WTC11 (cell line): ENCODE measurements at regions not wholly inside any gene's neighbourhood (a gene's known extent, or its start where the extent isn't known, plus 50 kb on each side); places are given as distances from the start of the nearest gene placed in this dataset.
"Not testable (repeated sequence)": the region's sequence is repeated elsewhere in the genome, so short reads cannot be mapped to it uniquely, and the experiment has no call there.

Source experiments
- ATAC-seq: fragments of 200-7000 bp; cut with Tn5 transposase; 2 replicates; pipeline ENCODE4 v1.10.0; 2021; ENCODE audit warnings: mild to moderate bottlenecking, moderate library complexity
- CTCF ChIA-PET: fragments of 300-600 bp; sonication (Branson Sonifier 250); formaldehyde crosslinking; loops from one replicate; lab custom pipeline; 2021; ENCODE audit warnings: antibody characterized with exemption; lab: Charles Lee
- POLR2A ChIA-PET: fragments of 350-600 bp; sonication (Branson Sonifier 250); formaldehyde crosslinking; loops from one replicate; lab custom pipeline; 2021; ENCODE audit warnings: antibody characterized with exemption; lab: Charles Lee
- DNase-seq: peaks from one replicate; pipeline ENCODE4 v3.0.0; 2021; ENCODE audit warnings: low spot score
- H3K27ac Mint-ChIP-seq: 2 replicates; pipeline ENCODE4 v1.8.0; 2021; ENCODE audit warnings: mixed read lengths
- H3K27me3 Mint-ChIP-seq: 2 replicates; pipeline ENCODE4 v1.8.0; 2021; ENCODE audit warnings: low read depth, mild to moderate bottlenecking, moderate library complexity, mixed read lengths
- H3K36me3 Mint-ChIP-seq: 2 replicates; pipeline ENCODE4 v1.8.0; 2021; ENCODE audit warnings: mixed read lengths
- H3K4me1 Mint-ChIP-seq: 2 replicates; pipeline ENCODE4 v1.8.0; 2022; ENCODE audit warnings: mixed read lengths
- H3K4me3 Mint-ChIP-seq: 2 replicates; pipeline ENCODE4 v1.8.0; 2021; ENCODE audit warnings: mild to moderate bottlenecking, moderate library complexity, mixed read lengths
- H3K9me3 Mint-ChIP-seq: 2 replicates; pipeline ENCODE4 v1.8.0; 2021; ENCODE audit warnings: mixed read lengths
- ATF1 ChIP-seq: sonication (generic); formaldehyde crosslinking; IDR thresholded peaks from 2 replicates; pipeline ENCODE4 v1.8.1; 2023; ENCODE audit warnings: mild to moderate bottlenecking, moderate library complexity, missing genetic modification reagents
- CREM ChIP-seq: sonication (generic); formaldehyde crosslinking; IDR thresholded peaks from 2 replicates; pipeline ENCODE4 v1.8.1; 2022; ENCODE audit warnings: mild to moderate bottlenecking, missing genetic modification reagents, moderate library complexity
- ELF4 ChIP-seq: sonication (generic); formaldehyde crosslinking; IDR thresholded peaks from 2 replicates; pipeline ENCODE4 v1.8.1; 2022; ENCODE audit warnings: low read depth, mild to moderate bottlenecking, moderate library complexity, missing genetic modification reagents
- GABPB1 ChIP-seq: sonication (generic); formaldehyde crosslinking; IDR thresholded peaks from 2 replicates; pipeline ENCODE4 v1.8.1; 2023; ENCODE audit warnings: mild to moderate bottlenecking, missing genetic modification reagents
- GTF2I ChIP-seq: fragments of 250-450 bp; sonication (Bioruptor Pico); conservative IDR thresholded peaks from 2 replicates; pipeline ENCODE4 v1.4.0; 2021; ENCODE audit warnings: mild to moderate bottlenecking
- KAT7 ChIP-seq: sonication (generic); formaldehyde crosslinking; IDR thresholded peaks from 2 replicates; pipeline ENCODE4 v1.8.1; 2023; ENCODE audit warnings: missing genetic modification reagents, mild to moderate bottlenecking, borderline replicate concordance
- NFYB ChIP-seq: sonication (generic); formaldehyde crosslinking; conservative IDR thresholded peaks from 2 replicates; pipeline ENCODE4 v1.8.0; 2022; ENCODE audit warnings: low read depth, missing genetic modification reagents
- RELA ChIP-seq: sonication (generic); formaldehyde crosslinking; IDR thresholded peaks from 2 replicates; pipeline ENCODE4 v1.8.1; 2022; ENCODE audit warnings: missing genetic modification reagents, mild to moderate bottlenecking, borderline replicate concordance
- ZBTB21 ChIP-seq: sonication (generic); formaldehyde crosslinking; IDR thresholded peaks from 2 replicates; pipeline ENCODE4 v1.8.1; 2023; ENCODE audit warnings: mild to moderate bottlenecking, missing genetic modification reagents, borderline replicate concordance
- ZNF121 ChIP-seq: sonication (generic); formaldehyde crosslinking; IDR thresholded peaks from 2 replicates; pipeline ENCODE4 v1.8.0; 2023; ENCODE audit warnings: missing genetic modification reagents
- ZNF317 ChIP-seq: sonication (generic); formaldehyde crosslinking; IDR thresholded peaks from 2 replicates; pipeline ENCODE4 v1.8.1; 2023; ENCODE audit warnings: low read depth, mild to moderate bottlenecking, moderate library complexity, missing genetic modification reagents, borderline replicate concordance
- TF ChIP-seq, protein P1 (sequence below): sonication (generic); formaldehyde crosslinking; IDR thresholded peaks from 2 replicates; pipeline ENCODE4 v1.8.0; 2022; ENCODE audit warnings: missing genetic modification reagents
- TF ChIP-seq, protein P2 (sequence below): sonication (generic); formaldehyde crosslinking; conservative IDR thresholded peaks from 2 replicates; pipeline ENCODE4 v1.8.1; 2023; ENCODE audit warnings: mild to moderate bottlenecking, low read depth, missing genetic modification reagents, moderate library complexity
- TF ChIP-seq, protein P3 (sequence below): sonication (generic); formaldehyde crosslinking; IDR thresholded peaks from 2 replicates; pipeline ENCODE4 v1.8.0; 2022; ENCODE audit warnings: mild to moderate bottlenecking, missing genetic modification reagents
- TF ChIP-seq, protein P4 (sequence below): fragments of 250-450 bp; sonication (Bioruptor Pico); IDR thresholded peaks from 2 replicates; pipeline ENCODE4 v1.9.0; 2021; ENCODE audit warnings: mild to moderate bottlenecking
- TF ChIP-seq, protein P5 (sequence below): fragments of 200-600 bp; IDR thresholded peaks from 2 replicates; pipeline ENCODE4 v1.8.0; 2022; ENCODE audit warnings: antibody characterized with exemption
- TF ChIP-seq, protein P6 (sequence below): fragments of 250-450 bp; sonication (Bioruptor Pico); IDR thresholded peaks from 2 replicates; pipeline ENCODE4 v1.9.0; 2021; ENCODE audit warnings: mild to moderate bottlenecking, borderline replicate concordance

DNA sequence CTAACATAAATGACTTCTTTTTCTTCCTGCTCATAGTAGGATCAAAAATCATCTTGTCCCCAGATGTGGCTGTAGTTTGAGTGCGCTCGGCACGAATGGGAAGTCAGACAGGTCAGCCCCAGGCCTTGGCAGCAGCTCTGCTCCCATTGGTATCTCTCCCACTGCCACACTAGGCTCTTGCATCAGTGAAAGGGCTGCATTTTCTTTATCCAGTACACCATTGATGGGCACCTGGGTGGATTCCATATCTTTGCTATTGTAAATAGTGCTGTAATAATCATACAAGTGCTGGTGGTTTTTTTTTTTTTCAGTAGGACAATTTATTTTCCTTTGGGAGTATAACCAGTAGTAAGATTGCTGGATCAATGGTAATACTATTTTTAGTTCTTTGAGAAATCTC lies 865.5 kb downstream of the CCDC85A start (continued):
- TF ChIP-seq ZNF317 (CRISPR knock-in tag) (no peak), RELA (CRISPR knock-in tag) (no peak), NFYB (CRISPR knock-in tag) (no peak), ATF1 (CRISPR knock-in tag) (no peak)
- TF ChIP-seq, protein P1, sequence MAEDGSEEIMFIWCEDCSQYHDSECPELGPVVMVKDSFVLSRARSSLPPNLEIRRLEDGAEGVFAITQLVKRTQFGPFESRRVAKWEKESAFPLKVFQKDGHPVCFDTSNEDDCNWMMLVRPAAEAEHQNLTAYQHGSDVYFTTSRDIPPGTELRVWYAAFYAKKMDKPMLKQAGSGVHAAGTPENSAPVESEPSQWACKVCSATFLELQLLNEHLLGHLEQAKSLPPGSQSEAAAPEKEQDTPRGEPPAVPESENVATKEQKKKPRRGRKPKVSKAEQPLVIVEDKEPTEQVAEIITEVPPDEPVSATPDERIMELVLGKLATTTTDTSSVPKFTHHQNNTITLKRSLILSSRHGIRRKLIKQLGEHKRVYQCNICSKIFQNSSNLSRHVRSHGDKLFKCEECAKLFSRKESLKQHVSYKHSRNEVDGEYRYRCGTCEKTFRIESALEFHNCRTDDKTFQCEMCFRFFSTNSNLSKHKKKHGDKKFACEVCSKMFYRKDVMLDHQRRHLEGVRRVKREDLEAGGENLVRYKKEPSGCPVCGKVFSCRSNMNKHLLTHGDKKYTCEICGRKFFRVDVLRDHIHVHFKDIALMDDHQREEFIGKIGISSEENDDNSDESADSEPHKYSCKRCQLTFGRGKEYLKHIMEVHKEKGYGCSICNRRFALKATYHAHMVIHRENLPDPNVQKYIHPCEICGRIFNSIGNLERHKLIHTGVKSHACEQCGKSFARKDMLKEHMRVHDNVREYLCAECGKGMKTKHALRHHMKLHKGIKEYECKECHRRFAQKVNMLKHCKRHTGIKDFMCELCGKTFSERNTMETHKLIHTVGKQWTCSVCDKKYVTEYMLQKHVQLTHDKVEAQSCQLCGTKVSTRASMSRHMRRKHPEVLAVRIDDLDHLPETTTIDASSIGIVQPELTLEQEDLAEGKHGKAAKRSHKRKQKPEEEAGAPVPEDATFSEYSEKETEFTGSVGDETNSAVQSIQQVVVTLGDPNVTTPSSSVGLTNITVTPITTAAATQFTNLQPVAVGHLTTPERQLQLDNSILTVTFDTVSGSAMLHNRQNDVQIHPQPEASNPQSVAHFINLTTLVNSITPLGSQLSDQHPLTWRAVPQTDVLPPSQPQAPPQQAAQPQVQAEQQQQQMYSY (CRISPR knock-in tag), result no peak
- TF ChIP-seq, protein P2, sequence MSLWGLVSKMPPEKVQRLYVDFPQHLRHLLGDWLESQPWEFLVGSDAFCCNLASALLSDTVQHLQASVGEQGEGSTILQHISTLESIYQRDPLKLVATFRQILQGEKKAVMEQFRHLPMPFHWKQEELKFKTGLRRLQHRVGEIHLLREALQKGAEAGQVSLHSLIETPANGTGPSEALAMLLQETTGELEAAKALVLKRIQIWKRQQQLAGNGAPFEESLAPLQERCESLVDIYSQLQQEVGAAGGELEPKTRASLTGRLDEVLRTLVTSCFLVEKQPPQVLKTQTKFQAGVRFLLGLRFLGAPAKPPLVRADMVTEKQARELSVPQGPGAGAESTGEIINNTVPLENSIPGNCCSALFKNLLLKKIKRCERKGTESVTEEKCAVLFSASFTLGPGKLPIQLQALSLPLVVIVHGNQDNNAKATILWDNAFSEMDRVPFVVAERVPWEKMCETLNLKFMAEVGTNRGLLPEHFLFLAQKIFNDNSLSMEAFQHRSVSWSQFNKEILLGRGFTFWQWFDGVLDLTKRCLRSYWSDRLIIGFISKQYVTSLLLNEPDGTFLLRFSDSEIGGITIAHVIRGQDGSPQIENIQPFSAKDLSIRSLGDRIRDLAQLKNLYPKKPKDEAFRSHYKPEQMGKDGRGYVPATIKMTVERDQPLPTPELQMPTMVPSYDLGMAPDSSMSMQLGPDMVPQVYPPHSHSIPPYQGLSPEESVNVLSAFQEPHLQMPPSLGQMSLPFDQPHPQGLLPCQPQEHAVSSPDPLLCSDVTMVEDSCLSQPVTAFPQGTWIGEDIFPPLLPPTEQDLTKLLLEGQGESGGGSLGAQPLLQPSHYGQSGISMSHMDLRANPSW, result no peak
- TF ChIP-seq, all 79 proteins: peak for 0

DNA sequence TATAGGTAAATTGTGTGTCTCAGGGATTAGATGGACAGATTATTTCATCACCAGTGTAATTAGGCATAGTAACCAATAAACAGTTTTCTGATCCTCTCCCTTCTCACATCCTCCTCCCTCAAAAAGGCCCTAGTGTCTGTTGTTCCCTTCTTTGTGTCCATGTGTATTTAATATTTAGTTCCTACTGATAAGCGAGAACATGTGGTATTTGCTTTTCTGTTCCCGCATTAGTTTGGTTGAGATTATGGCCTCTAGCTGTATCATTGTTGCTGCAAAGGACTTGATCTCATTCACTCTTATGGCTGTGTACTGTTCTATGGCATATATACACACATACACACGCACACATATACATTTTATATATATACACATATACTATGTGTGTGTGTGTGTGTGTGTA lies 866.2 kb downstream of the CCDC85A start:
- TF ChIP-seq, protein P3, sequence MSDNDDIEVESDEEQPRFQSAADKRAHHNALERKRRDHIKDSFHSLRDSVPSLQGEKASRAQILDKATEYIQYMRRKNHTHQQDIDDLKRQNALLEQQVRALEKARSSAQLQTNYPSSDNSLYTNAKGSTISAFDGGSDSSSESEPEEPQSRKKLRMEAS (CRISPR knock-in tag), result no peak
- TF ChIP-seq KAT7, result no peak
- TF ChIP-seq GTF2I (CRISPR knock-in tag), result no peak
- TF ChIP-seq CREM (CRISPR knock-in tag), result no peak
- TF ChIP-seq, protein P4, sequence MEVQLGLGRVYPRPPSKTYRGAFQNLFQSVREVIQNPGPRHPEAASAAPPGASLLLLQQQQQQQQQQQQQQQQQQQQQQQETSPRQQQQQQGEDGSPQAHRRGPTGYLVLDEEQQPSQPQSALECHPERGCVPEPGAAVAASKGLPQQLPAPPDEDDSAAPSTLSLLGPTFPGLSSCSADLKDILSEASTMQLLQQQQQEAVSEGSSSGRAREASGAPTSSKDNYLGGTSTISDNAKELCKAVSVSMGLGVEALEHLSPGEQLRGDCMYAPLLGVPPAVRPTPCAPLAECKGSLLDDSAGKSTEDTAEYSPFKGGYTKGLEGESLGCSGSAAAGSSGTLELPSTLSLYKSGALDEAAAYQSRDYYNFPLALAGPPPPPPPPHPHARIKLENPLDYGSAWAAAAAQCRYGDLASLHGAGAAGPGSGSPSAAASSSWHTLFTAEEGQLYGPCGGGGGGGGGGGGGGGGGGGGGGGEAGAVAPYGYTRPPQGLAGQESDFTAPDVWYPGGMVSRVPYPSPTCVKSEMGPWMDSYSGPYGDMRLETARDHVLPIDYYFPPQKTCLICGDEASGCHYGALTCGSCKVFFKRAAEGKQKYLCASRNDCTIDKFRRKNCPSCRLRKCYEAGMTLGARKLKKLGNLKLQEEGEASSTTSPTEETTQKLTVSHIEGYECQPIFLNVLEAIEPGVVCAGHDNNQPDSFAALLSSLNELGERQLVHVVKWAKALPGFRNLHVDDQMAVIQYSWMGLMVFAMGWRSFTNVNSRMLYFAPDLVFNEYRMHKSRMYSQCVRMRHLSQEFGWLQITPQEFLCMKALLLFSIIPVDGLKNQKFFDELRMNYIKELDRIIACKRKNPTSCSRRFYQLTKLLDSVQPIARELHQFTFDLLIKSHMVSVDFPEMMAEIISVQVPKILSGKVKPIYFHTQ, result no peak
- no peak for TF ChIP-seq ELF4 (CRISPR knock-in tag)
- no peak for TF ChIP-seq ZNF121 (CRISPR knock-in tag)
- TF ChIP-seq ZBTB21 (CRISPR knock-in tag), result no peak
- TF ChIP-seq, protein P5, sequence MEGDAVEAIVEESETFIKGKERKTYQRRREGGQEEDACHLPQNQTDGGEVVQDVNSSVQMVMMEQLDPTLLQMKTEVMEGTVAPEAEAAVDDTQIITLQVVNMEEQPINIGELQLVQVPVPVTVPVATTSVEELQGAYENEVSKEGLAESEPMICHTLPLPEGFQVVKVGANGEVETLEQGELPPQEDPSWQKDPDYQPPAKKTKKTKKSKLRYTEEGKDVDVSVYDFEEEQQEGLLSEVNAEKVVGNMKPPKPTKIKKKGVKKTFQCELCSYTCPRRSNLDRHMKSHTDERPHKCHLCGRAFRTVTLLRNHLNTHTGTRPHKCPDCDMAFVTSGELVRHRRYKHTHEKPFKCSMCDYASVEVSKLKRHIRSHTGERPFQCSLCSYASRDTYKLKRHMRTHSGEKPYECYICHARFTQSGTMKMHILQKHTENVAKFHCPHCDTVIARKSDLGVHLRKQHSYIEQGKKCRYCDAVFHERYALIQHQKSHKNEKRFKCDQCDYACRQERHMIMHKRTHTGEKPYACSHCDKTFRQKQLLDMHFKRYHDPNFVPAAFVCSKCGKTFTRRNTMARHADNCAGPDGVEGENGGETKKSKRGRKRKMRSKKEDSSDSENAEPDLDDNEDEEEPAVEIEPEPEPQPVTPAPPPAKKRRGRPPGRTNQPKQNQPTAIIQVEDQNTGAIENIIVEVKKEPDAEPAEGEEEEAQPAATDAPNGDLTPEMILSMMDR, result no peak
- TF ChIP-seq, protein P6, sequence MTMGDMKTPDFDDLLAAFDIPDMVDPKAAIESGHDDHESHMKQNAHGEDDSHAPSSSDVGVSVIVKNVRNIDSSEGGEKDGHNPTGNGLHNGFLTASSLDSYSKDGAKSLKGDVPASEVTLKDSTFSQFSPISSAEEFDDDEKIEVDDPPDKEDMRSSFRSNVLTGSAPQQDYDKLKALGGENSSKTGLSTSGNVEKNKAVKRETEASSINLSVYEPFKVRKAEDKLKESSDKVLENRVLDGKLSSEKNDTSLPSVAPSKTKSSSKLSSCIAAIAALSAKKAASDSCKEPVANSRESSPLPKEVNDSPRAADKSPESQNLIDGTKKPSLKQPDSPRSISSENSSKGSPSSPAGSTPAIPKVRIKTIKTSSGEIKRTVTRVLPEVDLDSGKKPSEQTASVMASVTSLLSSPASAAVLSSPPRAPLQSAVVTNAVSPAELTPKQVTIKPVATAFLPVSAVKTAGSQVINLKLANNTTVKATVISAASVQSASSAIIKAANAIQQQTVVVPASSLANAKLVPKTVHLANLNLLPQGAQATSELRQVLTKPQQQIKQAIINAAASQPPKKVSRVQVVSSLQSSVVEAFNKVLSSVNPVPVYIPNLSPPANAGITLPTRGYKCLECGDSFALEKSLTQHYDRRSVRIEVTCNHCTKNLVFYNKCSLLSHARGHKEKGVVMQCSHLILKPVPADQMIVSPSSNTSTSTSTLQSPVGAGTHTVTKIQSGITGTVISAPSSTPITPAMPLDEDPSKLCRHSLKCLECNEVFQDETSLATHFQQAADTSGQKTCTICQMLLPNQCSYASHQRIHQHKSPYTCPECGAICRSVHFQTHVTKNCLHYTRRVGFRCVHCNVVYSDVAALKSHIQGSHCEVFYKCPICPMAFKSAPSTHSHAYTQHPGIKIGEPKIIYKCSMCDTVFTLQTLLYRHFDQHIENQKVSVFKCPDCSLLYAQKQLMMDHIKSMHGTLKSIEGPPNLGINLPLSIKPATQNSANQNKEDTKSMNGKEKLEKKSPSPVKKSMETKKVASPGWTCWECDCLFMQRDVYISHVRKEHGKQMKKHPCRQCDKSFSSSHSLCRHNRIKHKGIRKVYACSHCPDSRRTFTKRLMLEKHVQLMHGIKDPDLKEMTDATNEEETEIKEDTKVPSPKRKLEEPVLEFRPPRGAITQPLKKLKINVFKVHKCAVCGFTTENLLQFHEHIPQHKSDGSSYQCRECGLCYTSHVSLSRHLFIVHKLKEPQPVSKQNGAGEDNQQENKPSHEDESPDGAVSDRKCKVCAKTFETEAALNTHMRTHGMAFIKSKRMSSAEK (CRISPR knock-in tag), result no peak
- TF ChIP-seq GABPB1 (CRISPR knock-in tag), result no peak
- DNase-seq (no peak), ATAC-seq (no peak)
- POLR2A ChIA-PET, result no interaction called here
- no peaks in the 10 kb centered on the region for H3K36me3 Mint-ChIP-seq
- peaks cover under 1% of the 10 kb centered on the region; the same call in 1 of the 2 replicates for H3K9me3 Mint-ChIP-seq
- H3K4me1 Mint-ChIP-seq, result peaks cover 9% of the 10 kb centered on the region
- H3K27ac Mint-ChIP-seq, result no peak overlapping the region
- H3K27me3 Mint-ChIP-seq, result no peaks in the 10 kb centered on the region
- CTCF ChIA-PET, result no interaction called here
- H3K4me3 Mint-ChIP-seq, result no peak overlapping the region

DNA sequence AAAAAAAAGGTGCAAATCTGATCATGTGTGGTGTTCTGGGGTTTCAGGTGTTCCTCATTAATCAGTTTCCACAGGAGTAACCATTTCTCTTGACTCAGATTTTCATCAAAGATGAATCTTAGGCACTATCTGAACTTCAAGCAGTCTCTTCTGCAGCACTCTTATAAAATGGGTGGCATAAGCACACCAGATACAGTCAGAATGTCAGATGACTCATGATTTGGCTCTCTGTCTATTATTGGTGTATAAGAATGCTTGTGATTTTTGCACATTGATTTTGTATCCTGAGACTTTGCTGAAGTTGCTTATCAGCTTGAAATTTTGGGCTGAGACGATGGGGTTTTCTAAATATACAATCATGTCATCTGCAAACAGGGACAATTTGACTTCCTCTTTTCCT lies 882.5 kb downstream of the CCDC85A start:
- H3K27ac Mint-ChIP-seq, H3K4me1 Mint-ChIP-seq, CTCF ChIA-PET, H3K4me3 Mint-ChIP-seq, DNase-seq, POLR2A ChIA-PET, H3K9me3 Mint-ChIP-seq, ATAC-seq, H3K27me3 Mint-ChIP-seq, H3K36me3 Mint-ChIP-seq: not testable (repeated sequence)
